ENCODE measurements at regions not wholly inside any gene's neighbourhood (a gene's known extent, or its start where the extent isn't known, plus 50 kb on each side); places are given as distances from the start of the nearest gene placed in this dataset.
"Not testable (repeated sequence)": the region's sequence is repeated elsewhere in the genome, so short reads cannot be mapped to it uniquely, and the experiment has no call there.

DNA sequence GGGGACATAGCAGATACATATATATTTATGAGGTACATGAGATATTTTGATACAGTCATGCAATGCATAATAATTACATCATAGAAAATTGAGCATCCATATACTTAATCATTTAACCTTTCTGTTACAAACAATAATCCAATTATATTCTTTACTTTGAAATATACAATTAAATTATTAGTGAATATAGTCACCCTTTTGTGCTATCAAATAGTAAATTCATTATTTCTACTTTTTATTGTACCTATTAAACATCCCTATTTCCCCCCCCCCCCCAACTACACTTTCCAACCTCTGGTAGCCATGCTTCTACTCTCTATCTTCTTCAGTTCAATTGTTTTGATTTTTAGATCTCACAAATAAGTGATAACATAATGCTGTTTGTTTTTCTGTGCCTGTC is 719.1 kb downstream of the ZBBX start:
- DNase-seq = no peak

DNA sequence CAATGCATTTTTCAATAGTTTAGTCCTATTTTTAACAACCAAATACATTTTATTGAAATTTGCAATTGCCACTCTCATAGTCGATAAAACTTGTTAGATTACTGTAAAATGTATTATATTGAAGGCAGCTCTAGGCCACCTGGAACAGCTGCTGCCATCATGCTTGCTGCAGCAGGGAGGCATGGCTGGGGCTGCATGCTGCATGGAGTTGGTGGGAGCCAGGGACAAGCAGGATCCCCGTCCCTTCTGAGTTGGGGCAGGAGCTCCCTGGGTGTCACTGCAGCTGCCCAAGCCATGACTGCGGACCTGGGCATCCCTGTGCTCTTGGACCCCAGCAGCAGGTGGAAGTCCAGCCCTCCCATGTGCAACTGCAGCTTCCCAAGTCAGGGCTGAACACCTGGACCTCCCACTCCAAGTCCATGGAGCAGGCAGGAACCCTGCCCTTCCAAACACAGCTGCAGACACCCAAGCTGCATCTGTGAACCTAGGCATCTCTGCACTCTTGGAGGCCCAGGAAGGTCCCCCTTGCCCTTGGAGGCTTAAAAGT is 742.0 kb downstream of the ZBBX start:
- DNase-seq = no peak

DNA sequence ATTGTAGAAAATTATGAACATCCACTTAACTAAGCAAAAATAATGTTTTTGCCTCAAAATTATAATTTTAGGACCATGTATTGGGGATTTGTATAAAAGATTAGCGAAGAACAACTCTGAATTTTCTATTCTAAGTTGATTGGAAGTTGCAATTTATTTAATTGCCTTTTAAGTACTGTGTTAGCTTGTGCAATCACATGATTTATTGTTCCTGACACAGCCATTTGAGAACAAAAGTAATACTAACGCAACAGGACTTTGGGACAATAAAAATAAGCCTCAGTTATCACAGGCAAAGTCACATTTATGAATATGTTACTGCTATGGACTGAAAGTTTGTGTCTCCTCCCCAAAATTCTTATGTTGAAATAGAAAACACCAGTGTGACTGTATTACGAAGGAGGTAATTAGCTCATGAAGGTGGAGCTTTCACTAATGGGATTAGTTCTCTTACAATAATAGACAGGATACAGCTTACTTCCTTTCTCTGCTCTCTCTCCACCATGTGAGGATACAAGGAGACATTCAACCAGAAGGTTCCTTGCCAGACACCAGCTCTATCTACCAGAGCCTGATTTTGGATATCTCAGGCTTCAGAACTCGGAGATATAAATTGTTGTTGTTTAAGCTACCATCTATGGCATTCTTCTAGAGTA is 745.9 kb downstream of the ZBBX start:
- DNase-seq = no peak

DNA sequence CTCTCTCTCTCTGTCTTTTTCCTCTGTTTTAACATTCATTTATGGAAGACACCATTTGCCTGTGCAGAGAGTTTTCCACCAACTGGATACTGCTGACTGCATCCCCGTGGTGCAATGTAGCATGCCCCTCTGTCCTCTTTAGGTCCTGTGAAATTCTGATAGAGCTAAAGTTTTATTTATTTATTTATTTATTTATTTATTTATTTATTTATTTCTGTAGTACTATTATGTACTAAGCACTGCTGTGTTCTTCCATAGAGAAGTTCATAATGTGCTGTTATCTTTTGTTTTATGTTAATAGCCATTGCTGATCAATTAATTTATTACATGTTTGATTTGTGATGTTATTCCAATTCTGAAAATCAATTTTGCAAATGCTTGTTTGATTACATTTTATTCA is 749.9 kb downstream of the ZBBX start:
- no peak for DNase-seq

DNA sequence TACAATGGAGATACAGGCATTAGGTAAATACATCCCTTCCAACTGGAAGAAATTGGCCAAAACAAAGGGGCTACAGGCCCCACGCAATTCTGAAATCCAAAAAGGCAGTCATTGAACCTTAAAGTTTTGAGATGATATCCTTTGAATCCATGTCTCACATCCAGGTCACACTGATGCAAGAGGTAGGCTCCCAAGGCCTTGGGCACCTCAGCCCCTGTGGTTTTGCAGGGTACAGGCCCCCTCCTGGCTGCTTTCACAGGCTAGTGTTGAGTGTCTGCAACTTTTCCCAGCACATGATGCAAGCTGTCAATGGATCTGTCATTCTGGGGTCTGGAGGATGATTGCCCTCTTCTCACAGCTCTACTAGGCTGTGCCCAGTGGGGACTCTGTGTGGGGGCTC is 766.7 kb downstream of the ZBBX start:
- no peak for DNase-seq

DNA sequence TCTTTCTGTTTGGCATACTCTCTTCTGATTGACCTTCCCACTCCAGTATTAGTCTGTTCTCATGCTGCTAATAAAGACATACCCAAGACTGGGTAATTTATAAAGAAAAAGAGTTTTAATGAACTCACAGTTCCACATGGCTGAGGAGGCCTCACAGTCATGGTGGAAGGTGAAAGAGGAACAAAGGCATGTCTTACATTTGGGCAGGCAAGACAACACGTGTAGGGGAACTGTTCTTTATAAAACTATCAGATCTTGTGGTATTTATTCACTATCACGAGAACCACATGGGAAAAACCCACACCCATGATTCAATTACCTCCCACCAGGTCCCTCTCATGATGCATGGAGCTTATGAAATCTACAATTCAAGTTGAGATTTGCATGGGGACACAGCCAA is 767.3 kb downstream of the ZBBX start:
- not testable (repeated sequence) for DNase-seq

DNA sequence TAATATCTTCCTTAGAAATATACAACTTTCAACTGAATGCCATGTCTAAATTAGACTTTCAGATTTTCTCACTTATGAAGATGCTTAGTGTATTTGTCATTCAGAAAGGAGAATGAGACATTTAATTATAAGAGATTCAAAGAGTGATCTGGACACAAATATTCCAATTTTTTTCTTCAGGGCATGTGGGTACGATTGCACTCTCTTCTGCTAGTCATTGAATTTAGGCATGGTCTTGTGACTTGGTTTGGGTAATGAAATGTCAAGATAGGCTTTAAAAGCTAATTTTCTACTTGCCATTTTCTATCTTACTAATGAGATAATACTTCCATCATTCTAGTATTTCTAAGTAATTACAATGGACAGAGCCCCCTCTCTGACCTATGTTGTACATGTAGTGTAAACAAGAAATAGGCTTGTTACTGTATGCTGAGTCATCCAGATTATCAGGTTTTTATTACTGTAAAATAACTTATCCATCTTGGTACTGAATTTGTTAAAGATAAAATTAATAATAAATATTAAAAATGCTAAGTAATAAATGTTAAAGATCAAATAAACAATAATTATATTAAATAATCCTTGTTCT is 770.8 kb upstream of the BCHE start:
- no peak for DNase-seq

DNA sequence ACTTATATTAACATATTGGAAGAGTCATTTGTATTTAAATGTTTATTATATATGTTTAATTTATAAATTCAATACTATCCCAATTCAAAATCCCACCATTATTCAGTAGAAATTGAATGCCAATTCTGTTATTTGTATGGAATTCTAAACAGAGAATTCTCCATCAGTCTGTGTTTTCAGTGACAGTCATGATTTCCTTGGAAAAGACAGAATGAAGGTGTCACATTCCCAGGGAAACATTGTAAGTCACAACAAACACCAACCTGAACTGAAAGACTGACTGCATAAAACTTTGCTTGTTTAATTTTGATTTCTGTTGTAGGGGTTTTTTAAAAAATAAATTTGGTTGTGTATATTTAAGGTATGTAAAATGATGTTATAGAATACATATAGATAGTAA is 769.8 kb upstream of the BCHE start:
- no peak for DNase-seq

DNA sequence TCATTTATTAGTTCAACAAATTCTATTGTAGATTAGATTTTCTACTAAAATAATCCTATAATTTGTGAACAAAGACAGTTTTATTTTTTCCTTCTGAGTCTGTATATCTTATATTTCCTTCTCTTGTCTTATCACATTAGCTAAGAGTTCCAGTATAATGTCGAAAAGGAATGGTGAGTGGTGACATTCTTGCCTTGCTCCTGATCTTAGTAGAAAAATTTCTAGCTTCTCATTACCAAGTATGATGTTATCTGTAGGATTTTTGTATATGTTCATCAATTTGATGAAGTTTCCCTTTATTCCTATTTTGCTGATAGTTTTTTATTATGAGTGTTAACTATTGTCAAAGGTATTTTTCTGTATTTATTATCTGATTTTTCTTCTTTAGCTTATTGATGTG is 756.6 kb upstream of the BCHE start:
- no peak for DNase-seq

DNA sequence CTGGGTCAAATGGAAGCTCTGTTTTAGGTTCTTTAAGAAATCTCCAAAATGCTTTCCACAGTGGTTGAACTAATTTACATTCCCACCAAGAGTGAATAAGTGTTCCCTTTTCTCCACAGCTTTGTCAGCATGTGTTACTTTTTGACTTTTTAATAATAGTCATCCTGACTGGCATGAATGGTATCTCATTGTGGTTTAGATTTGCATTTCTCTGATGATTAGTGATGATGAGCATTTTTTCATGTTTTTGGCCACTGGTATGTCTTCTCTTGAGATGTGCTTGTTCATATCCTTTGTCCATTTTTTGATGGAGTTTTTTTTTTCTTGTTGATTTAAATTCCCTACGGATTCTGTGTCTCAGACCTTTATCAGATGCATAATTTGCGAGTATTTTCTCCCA is 745.0 kb upstream of the BCHE start:
- no peak for DNase-seq

DNA sequence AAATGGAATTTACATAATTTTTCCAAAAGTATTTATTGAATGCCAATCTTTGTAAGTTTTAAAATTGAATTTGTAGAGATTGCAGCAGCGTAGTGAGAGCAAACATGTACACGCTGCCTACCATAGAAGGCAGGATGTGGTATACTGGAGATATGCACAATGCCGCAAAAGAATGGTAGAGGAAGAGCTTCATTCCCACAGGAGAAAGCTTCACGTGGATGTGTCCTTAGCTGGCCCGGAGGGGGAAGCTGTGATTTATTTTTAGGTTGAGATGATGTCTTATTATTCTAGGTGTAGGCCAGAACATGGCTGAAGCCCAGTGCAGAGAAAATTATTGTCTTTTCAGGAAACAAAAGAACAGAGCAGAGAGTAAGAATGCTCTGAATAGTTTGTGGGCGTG is 743.3 kb upstream of the BCHE start:
- no peak for DNase-seq

DNA sequence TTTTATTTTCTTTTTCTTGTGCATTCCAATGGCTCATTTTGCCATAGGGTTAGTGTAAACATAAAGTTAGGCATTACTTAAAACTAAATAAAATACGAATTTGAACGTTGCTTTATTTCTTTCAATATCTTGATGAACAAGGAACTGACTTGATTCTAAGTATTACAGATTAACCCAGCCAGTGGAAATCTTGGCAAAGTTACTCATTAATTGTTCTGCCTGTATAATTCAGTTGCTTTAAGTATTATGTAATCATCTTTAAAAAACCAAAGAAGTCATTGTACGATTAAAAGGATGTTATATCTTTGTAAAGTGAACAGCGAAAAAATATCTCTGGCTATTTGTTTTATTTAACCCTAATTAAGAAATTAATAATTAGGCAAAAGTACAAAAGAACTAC is 737.9 kb upstream of the BCHE start:
- no peak for DNase-seq

DNA sequence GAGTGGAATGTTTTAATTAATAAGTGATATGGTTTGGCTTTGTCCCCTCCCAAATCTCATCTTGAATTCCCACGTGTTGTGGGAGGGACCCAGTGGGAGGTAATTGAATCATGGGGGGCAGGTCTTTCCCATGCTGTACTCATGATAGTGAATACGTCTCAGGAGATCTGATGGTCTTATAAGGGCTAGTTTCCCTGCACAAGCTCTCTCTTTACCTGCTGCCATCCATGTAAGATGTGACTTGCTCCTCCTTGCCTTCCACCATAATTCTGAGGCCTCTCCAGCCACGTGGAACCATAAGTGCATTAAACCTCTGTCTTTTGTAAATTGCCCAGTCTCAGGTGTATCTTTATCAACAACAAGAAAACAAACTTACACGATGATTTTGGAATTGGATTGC is 734.5 kb upstream of the BCHE start:
- not testable (repeated sequence) for DNase-seq

DNA sequence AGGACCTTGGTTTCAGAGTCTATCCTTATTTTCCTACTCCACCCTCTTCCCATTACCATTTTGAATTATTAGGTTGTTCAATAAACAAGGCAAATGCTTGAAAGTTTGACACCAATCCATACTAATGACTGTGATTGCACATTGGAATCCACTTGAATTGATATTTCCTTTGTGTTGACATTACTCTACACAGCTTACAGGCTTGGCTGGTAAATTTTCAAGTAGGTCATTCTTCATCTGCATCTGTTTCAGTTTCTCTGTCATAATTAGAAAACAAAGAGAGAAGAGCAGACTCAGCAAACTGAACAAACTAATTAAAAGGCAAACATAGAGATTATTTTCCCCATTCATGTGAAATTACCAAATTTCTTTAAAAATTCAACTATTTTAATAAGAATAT is 732.9 kb upstream of the BCHE start:
- DNase-seq = no peak

DNA sequence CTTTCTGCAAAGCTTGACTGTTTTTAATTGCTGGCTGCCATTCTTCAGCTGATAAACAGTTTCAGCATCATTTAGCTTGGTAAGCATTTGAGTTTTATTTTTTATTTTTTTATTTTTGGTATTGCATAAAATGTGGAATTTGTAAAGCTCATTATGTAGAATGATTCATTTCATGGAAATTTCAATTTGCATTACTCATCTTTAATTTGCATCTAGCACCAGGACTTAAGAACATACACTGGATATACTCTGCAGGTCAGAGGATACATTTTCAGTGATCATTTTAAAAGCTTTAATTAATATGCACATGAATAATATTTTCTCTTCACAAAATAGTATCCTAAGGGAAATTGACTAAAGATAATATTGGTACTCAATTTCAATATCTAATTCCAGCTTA is 732.4 kb upstream of the BCHE start:
- no peak for DNase-seq

DNA sequence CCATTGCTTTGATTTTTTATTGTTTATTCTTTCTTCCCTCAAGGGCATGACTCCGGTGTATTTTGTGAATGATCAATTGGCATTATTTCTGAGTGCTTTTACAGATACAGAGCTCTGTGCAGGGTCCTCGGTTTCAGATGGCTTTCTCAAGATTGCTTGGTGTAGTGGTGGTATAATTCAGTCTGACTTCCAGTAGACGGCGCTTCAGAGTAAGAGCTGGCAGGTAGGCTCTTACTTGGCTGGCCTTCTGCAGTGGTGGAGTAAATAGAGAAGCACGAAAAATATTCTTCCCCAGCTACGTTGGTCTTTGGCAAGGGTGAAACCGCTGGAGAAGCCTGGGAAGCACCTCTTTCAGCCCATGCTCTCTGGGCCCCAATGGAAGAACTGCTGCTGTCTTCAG is 723.0 kb upstream of the BCHE start:
- no peak for DNase-seq

DNA sequence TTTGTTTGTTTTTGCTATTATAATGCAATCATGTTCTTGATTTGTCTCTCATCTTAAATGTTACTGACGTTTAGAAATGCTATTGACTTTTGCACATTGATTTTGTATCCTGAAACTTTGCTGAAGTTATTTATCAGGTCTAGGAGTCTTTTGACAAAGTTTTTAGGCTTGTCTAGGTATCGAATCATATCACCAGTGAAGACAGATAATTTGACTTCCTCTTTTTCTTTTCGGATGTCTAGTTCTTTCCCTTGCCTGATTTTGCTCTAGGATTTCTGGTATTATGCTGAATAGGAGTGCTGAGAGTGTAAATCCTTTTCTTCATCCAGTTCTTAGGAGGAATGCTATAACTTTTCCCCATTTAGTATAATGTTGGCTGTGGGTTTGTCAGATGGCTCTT is 719.7 kb upstream of the BCHE start:
- no peak for DNase-seq

DNA sequence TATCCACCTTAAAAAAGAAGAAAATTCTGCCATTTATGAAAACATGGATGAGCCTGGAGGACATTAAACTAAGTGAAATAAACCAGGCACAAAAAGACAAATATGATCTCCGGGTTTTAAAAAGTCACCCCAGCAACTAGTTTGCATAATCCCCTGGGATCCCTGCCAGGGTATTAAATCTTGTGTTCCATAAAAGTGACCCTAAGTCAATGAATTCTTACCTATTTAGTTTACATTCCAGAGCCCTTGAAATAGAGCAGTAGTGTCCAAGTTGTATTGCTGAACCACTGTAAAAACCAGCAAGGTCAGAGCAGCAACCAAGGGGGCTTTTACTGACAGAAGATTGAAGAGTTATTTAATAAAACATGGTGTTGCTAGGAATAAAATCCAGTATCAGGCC is 716.8 kb upstream of the BCHE start:
- no peak for DNase-seq

DNA sequence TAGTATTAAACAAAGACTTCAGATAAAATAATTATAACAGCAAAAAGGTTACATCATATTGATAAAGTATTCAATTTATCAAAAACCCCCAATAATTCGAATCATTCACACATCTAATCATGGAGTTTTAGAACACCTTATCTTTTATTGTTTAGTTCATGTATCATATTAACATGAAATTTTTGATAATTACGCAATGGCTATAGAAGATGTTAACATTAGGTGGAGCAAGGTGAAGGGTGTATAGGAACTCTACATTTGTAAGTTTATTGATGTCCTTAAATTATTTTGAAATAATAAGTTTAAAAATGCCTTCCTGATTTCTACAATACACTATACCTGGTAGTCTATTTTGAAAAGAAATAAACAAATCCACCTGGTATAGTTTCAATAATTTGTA is 696.5 kb upstream of the BCHE start:
- no peak for DNase-seq

DNA sequence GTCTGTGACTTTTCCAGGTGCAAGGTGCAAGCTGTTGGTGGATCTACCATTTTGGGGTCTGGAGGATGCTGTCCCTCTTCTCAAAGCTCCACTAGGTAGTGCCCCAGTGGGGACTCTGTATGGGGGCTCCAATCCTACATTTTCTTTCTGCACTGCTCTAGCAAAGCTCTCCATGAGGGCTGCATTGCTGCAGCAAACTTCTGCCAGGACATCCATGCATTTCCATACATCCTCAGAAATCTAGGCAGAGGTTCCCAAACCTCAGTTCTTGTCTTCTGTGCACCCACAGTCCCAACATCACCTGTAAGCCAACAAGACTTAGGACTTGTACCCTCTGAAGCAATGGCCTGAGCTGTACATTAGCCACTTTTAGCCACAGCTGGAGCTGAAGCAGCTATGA is 694.5 kb upstream of the BCHE start:
- DNase-seq = no peak

DNA sequence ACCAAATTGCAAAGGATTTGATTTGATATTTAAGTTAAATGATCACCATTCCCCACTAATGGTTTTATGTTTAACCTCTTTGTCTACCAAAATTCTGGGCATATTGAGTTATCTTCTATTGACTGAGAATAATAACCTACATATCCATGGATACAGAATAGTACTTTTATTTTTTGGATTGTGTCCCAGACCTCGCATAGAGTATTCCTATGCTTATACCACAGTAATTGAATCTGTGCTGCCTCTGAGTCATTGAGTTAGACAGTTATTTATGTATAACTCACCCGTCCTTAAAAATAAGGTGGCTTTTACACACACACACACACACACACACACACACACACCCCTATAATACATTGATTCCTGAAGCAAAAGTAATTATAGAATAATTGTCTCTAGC is 690.1 kb upstream of the BCHE start:
- no peak for DNase-seq

DNA sequence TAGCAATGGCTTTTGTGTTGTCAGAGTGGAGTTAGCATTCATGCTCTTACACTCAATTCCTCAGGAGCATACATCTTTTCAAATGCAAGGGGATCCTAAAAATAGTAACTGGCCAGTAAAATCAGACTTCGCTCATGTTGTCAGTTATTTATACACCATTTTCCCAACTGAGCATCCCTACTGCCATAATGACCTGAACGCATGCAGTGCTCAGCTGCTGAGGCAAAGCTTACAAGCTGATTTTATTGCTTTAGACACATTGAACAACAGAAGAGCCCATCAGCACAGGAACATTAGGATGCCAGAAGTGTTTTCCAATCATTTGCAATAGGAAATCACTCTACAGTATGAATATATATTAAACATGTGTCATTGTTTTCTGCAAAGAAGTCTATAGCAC is 689.7 kb upstream of the BCHE start:
- no peak for DNase-seq

DNA sequence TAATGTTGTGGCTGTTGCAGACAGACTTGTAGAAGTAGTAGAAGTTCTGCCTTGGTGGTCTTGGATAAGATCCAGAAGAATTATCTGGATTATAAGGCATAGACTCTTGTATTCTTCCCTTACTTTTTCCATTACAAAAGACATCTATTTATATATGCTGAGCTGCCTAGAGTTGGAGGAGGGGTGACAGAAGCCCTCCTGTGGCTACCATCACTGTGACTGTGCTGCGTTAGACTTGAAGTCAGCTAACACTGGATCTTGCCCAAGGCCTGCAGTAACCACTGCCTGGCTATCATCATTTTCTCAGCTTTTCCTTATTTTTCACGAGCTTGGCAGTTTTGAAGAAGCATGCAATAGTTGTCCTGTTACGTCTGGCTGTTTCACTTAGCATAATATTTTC is 684.8 kb upstream of the BCHE start:
- no peak for DNase-seq

DNA sequence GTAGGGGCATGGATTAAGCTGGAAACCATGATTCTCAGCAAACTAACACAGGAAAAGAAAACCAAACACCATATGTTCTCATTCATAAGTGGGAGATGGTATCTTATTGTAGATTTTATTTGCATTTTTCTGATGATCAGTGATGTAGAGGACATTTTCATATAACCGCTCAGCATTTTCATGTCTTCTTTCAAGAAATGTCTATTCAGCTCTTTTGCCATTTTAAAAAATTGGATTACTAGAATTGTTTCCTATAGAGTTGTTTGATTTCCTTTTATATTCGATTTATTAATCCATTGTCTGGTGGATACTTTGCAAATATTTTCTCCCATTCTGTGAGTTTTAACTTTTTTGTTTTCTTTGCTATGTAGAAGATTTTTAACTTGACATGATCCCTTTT is 682.2 kb upstream of the BCHE start:
- DNase-seq = no peak

DNA sequence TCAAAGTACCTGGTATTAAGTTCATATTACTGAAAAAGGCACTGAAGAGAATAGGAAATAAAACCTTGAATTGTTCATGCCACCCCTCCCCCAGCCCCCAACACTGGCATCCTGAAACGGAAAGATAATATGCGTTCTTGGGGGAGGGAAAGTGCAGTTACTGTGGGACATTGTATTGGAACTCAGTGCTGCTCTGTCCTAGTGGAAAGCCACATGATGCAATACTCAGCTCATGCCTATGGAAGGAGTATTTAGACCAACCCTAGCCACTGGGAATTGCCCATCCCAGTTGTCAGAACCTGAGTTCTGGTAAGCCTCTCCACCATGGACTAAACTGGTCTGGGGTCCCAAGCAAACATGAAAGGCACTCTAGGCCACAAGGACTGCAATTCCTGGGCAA is 680.8 kb upstream of the BCHE start:
- no peak for DNase-seq
